ENCODE measurements at regions not wholly inside any gene's neighbourhood (a gene's known extent, or its start where the extent isn't known, plus 50 kb on each side); places are given as distances from the start of the nearest gene placed in this dataset.

DNA sequence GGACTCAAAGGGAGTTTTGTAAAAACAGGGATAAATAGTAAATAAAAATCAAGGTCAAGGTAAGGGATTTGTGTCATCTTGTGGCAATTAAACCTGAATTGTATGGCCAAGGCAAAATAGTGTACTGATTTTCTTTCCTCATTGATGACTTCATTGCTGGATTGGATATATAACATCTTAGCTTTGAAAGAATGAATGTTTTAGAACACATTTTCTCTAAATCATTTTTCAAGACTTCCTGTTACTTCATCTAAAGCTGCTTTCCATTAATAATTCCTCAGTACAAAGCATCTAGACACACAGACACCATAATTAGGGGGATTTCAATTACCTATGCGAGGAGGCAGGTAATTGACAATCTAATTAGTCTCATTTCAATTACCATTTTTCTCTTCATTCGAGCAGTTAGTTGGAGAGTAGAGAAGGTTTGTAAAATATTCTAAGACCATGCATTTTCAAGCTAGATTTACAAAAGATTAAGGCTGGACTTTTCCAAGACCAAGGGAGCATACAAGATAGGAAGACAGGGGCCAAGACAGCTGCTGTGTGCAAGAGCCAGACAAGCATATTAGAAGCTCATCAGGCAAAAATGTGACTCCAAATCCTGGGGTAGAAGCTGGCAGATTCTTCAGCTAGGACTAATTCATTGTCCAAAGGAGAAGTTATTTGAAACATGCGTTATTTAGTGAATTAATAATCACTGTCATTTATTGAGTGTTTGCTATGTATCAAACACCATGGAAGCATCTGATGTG is 253.6 kb downstream of the EPHA4 start:
- TF ChIP-seq POLR2AphosphoS5 (IDR thresholded peaks at IDR 0.05) = no peak
- no peak for TF ChIP-seq POLR2A (IDR thresholded peaks at IDR 0.05)
- TF ChIP-seq, protein P1, sequence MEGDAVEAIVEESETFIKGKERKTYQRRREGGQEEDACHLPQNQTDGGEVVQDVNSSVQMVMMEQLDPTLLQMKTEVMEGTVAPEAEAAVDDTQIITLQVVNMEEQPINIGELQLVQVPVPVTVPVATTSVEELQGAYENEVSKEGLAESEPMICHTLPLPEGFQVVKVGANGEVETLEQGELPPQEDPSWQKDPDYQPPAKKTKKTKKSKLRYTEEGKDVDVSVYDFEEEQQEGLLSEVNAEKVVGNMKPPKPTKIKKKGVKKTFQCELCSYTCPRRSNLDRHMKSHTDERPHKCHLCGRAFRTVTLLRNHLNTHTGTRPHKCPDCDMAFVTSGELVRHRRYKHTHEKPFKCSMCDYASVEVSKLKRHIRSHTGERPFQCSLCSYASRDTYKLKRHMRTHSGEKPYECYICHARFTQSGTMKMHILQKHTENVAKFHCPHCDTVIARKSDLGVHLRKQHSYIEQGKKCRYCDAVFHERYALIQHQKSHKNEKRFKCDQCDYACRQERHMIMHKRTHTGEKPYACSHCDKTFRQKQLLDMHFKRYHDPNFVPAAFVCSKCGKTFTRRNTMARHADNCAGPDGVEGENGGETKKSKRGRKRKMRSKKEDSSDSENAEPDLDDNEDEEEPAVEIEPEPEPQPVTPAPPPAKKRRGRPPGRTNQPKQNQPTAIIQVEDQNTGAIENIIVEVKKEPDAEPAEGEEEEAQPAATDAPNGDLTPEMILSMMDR (IDR thresholded peaks at IDR 0.05) = no peak
- TF ChIP-seq EP300 (IDR thresholded peaks at IDR 0.05; ENCODE audit: low read depth) = no peak

Measured in transverse colon (tissue), 4 donors.